Left cardiac atrium (tissue), 4 donors: ENCODE measurements at regions not wholly inside any gene's neighbourhood (a gene's known extent, or its start where the extent isn't known, plus 50 kb on each side); places are given as distances from the start of the nearest gene placed in this dataset.

ENCODE experiments used
- ATAC-seq, 2 donors: fragments of 200-7000 bp; cut with Tn5 transposase; one replicate each; pipeline ENCODE4 v1.9.1; 2020; ENCODE audit warnings: mild to moderate bottlenecking in 2 of 2, moderate library complexity in 2 of 2
- DNase-seq: peaks from one replicate; pipeline ENCODE4 v3.0.0-alpha.2; 2020
- intact Hi-C, 2 donors: fragments of 100-400 bp; cut with DNase I; formaldehyde crosslinking; loops; one replicate each; pipeline versions ENCODE4 v1.14.1 to v1.15.1; 2022 to 2023
- donor health status: DM: no; HTN: yes; CAD: no.
- donor health status: DM: no; HTN: yes; CAD: no; lungs with severe emphysema.
- donor health status: DM: yes; HTN: yes; CAD: no.
- donor health status: Dilated cardiomyopathy.

DNA sequence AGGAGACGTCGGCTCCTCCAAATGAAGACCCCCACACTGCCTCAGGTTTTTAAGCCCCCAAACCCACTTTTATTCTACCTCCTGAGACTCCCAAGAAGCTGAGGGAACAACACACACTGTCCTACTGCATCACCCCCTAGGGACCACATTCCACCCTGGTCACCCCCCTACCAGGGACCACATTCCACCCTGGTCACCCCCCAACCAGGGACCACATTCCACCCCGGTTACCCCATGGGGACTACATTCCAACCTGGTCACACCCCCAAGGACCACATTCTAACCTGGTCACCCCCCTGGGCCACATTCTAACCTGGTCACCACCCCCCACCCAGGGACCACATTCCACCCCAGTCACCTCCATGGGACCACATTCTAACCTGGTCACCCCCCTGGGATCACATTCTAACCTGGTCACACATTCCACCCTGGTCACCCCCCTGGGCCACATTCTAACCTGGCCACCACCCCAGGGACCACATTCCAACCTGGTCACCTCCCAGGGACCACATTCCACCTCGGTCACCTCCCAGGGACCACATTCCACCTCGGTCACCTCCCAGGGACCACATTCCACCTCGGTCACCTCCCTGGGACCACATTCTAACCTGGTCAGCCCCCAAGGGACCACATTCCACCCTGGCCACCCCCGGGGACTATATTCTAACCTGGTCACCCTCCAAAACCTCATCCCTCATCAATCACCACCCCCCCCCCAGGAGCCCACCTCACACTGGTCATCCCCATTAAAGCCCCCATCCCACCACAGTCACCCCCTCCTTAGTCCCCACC, 587.6 kb downstream of the NPHP4 start:
- no peak for DNase-seq
- no peak for ATAC-seq
- intact Hi-C loops: no loop called here

DNA sequence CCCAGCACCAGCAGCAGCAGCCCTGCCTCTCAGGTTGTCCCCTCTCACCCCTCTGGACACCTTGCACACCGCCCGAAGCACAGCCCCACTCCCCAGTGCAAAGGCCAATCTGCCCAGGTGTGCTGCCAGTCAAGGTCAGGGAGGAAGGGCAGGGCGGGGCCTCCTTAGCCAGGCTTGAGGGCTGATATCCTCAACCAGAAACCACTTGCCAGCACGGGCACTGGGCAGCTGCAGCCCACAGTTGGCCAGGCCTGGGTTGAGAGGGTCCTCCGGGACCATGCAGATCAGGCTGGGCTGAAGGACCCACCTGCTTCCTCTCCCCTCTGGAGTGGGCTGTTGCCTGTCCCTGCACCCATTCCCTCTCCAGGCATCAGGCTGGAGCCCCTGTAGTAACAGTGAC, 588.3 kb downstream of the NPHP4 start:
- ATAC-seq (no peak), DNase-seq (no peak)
- intact Hi-C loops: no loop called here

DNA sequence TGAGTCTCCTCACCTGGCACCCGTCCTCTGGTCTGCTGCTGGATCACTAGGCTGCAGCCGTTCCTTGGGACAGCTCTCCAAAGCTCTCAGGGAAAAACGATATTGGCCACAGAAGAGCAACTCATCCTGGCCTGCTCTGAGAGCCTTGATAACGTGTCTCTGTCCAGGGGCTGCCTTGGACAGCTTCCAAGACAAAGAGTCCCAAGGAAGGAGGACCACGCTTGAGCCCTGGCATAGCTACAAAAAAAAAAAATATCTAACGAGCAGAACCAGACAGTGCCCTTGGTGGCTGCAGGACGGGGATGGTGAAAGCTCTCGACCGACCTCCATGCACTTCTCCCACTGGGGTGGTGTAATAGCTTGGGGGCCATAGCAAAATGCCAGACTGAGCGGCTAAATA, 589.6 kb downstream of the NPHP4 start:
- no peak for ATAC-seq

DNA sequence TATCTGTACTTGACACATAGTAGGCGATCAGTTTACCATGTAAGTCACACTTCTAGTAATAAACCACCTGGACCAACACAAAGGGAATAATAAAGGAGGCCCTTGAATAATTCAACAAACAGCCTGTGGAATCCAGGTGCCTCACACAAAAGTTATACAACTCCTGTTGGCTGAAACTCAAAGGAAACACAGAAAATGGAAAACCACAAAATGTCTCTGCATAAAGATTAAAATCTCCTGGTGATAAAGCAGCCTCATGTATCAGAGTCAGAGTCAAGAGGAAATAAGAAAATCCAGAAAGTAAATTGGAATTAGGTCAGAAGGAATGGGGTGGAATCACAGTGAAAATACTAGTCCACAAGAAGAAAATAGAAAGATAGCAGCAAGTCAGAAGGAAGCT, 592.5 kb downstream of the NPHP4 start:
- DNase-seq (no peak), ATAC-seq (no peak)
- intact Hi-C loops: no loop called here

More for the DNA sequence above, 589.6 kb downstream of the NPHP4 start:
- DNase-seq: no peak
- intact Hi-C loops: no loop called here

DNA sequence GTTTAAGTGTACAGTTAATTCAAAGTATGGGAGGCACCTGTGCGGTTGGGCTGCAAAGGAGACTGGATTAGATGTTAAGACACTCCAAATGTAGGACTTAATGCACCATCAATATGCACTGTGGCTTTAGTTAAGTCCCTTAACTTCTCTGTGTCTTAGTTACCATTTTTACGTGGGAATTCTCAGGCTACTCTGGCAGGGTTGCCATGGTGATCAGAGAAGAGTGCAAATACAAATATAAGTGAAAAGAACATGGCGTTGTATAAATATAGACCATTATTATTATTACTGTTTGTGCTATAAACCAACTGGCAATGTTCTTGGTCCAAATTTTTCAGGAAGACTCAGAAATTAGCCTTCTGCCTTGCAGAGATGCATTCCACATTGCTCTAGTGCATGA, 595.6 kb downstream of the NPHP4 start:
- ATAC-seq (no peak), DNase-seq (no peak)
- intact Hi-C loops: no loop called here

DNA sequence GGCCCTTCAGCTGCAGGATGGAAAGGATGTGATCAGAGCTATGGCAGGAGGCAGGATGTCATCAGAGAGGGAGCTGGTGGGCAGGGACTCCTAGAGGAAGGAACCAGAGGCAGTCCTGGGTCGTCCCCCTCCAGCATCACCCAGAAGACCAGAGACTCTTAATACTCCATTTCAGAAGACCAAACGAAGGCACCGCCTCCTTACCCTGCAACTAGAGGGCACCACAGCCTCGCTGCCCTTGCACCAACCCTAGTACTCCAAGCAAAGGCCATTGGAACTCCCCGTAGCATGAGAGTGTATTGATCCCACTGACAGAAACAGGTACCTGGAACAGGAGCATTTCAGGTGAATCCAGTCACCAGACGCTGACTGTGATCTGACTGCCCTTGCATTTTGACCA, 598.1 kb downstream of the NPHP4 start:
- ATAC-seq (no peak), DNase-seq (no peak)
- intact Hi-C loops: no loop called here

DNA sequence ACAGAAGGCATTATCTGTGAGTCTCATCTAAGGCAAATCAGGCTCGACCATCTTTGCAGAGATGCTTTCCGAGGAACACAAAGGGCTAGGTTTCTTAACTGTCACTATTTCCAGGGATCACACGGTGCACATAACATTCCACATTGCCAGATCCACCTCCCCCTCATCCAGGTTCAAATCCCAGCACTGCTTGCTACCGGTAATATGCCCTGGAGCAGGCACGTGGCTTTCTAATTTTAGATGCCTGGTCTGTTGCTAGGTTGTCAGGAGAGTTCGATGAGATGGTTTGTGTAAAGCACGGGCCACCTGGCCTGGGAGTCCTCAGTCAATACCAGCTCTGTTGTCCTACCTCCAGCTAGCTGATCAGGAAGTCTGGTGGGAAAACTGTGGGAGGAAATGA, 598.6 kb downstream of the NPHP4 start:
- intact Hi-C loops: no loop called here
- DNase-seq (no peak), ATAC-seq (no peak)

DNA sequence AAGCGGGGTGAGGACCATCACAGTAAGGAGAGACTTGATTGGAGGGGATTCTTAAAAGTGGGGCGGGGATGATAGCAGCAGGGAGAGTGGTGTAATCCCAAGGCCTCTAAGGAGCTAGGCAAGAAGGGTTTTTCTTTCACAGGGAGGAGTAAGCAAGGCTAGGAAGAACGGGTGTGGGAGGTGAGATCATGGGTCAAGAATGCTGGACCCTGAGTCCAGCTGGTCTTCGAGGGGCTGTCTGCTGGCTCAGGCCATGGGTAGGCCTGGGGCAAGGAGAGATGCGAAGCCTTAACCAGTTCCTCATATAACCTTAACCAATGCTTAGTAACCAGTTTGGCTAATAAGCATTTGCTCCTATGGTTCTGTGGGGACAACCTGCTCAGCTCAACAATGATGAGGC, 599.1 kb downstream of the NPHP4 start:
- DNase-seq (no peak), ATAC-seq (no peak)
- intact Hi-C loops: no loop called here

DNA sequence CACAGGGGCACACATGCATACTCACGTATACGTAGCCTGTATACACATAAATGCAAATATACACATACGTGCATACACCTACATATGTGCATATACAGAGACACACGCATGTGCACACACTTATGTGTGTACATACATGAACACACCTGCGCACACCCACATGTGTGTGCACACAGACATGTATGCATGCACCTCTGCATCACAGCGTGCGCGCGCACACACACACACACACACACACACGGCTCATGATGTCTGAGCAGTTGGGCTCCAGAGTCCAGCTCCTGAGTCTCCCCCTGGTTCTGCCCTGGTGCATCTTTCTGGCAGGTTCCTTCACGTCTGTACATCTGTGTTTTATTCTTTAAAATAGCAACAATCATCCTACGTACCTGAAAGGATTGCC, 600.5 kb downstream of the NPHP4 start:
- ATAC-seq (no peak), DNase-seq (no peak)
- intact Hi-C loops: no loop called here

DNA sequence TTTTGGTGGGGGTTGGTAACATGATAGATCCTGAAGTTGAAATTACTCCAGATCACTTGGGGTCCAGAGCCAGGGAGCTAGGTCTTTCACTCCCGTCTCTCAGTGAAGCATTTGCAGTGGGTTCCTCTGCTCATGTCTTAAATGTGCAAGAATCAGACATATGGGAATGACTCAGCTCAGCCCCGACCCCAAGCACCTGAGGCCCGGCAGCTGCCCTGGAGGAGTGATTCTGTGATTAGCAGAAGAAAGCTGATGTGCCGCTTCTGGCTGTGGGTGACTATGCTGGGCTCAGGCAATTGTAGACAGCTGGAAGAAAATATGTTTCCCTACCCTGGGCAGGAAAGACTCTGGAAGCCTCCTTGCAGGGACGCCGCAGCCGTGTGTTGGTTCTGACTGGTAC, 601.7 kb downstream of the NPHP4 start:
- ATAC-seq (no peak), DNase-seq (no peak)
- intact Hi-C loops: no loop called here

DNA sequence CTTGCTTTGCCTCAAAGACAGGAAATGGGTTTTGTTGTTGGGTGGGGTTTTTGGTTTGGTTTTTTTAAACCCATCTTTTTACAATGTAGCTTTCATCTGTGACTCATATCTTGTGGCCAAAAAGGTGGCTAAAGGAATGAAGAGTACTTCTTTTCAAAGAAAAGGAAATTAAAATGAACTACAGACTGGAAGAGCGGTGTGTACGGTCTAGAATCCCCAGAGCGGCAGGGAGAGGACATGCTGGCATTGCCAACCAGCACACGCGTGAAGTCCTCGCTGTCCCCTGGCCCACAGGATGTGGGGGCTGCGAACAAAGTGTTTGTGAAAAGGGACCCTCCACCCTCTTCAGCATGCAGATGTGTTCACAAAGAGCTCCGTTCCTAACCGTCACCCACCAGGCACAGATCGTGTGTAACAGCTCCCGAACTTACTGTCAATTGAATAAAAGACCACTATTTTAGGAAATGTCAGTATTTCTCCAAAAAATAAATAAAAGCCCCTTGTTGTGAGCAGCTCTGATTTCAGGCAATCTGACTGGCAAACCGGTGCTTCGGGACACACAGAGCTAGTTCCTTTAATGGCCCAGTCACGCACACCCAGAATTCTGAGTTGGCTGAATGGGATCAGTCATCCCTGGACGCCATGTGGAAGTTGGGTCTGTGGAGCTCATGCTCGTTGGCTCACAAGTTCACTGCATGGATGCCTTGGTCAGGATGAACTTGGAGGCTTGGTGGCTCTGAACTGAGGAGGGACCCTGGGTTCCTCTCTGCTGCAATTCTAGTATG, 602.9 kb downstream of the NPHP4 start:
- DNase-seq (no peak), ATAC-seq (no peak)
- intact Hi-C loops: no loop called here

DNA sequence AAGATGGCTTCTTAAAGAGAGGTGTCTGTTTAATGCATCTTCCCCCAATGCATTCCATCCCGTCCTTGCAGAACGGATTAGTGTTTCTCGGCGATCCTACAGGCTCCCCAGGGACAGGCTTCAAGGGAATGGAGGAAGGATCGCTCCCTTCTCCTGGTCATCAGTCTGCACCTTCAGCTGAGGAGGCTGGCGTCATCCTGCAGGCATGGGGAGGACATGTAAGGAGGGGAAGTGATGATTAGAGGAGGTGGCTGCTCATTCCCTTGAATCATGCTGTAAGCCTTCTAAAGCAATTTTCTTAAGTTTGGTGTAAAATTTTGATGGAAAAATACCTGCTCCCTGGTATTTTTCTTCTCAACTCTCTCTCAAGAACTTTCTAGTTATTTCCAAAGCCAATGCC, 603.6 kb downstream of the NPHP4 start:
- DNase-seq (no peak), ATAC-seq (no peak)
- intact Hi-C loops: no loop called here

DNA sequence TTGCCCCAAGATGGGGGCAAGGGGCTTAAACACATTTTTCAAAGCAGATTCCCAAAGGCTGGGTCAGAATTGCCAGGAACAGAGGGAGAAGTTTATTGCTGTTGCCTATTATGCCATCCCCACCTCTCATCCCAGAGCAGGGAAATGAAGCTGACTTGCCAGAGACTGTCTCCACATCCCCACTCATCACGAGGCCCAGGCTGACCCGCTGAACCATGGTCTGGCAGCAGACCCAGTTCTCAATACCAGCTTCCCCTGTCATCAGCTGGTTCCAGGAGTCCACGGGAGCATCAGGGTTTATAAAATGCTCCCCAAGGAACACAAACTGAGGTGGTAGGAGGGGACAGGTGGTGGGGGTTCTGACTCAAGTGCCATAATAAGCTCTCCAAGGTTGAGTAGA, 605.9 kb downstream of the NPHP4 start:
- DNase-seq (no peak), ATAC-seq (peak in 1 of 2 donors; percentile 36)
- intact Hi-C loops: no loop called here

DNA sequence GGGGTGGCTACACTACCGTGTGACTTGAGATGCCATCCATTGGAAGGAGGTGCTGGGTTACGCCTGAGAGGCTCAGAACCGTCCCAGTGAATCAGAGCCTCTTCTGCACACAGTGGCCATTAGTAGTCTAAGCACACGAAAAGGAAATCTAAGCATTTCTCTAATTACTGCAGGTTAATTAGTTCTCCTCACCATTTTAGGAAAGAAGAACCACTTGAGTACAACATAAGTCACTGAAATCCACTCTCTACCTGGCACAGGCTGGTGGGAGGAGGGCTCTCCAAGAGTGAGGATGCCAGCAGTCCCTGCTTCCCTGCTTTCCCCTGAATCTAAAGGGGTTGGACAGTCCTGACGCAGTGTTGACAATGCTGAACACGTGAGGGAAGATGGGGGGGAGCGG, 606.3 kb downstream of the NPHP4 start:
- ATAC-seq (no peak), DNase-seq (no peak)
- intact Hi-C loops: no loop called here

DNA sequence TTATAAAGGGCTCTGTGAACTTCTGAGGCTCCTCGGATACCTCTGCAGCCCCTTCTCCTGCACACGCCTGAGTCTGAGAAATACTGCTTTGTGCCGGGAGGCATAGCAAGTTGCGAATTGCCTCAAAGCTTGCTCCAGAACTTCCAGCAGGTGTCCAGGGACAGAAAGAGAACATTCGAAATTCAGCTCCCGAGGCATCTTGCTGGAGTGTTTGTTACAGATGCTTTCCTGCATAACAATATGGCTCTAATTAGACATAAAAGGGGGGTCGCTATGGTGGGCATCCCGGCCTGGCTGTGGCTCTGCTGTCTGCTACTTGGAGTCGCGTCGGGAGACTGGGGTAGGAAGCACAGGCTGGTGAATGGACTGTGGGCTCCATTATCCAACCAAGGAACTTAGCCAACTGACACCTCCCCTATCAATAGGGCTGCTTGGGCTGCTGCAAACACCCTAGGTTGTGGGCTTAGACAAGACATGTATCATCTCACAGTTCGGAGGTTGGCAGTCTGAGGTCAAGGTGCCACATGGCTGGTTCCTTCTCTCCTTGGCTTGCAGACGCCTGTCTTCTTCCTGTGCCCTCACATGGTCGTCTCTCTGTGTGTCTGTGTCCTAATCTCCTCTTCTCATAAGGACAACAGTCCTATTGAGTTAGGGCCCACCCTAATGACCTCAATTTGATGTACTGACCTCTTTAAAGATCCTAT, 607.0 kb downstream of the NPHP4 start:
- DNase-seq (no peak), ATAC-seq (no peak)
- intact Hi-C loops: no loop called here

DNA sequence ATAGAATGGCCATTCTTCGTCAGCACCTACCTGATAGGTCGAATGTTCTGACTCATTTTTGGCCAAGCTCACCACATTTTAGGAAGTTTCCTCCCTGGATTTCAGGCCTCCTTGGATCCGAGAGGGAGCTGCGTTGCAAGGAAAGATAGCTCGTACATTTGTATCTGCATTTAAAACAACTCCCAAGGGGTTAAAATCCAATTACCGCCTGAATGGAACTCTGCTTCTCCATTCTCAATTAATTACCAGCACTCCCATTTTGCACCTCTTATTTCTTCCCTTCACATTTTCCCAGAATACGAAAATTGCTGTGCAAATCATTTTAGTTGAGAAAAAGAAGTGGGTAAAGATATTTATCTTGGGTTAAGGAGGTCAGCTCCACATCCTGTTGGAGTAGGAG, 610.7 kb downstream of the NPHP4 start:
- intact Hi-C loops: no loop called here
- no peak for ATAC-seq
- no peak for DNase-seq

DNA sequence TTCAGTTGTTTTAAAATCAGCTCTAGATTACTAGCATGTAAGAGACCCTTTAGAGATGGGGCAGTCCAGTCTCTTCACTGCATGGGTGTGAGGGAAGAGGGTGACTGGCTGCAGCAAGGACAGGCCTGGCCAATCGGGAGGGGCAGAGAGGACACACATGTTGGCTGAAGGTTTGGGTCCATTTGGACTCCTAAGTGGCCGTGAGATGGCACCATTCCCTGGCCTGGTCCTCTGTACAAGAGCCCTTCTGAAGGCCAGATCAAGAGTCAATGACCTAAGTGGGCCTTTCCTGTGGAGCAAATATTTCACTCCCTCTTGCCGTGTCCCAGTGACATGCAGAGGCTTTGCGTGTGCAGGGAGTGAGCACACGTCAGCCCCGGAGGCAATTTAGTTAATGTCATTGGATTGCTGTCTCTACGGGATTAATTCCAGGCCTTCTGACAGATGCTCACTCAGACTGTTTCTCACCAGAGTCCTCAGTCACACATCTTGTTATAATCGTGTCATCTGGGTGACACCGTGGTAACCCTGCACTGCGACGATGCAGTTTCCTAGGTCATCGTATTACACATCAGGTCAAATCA, 613.0 kb downstream of the NPHP4 start:
- DNase-seq (no peak), ATAC-seq (no peak)
- intact Hi-C loops: no loop called here

DNA sequence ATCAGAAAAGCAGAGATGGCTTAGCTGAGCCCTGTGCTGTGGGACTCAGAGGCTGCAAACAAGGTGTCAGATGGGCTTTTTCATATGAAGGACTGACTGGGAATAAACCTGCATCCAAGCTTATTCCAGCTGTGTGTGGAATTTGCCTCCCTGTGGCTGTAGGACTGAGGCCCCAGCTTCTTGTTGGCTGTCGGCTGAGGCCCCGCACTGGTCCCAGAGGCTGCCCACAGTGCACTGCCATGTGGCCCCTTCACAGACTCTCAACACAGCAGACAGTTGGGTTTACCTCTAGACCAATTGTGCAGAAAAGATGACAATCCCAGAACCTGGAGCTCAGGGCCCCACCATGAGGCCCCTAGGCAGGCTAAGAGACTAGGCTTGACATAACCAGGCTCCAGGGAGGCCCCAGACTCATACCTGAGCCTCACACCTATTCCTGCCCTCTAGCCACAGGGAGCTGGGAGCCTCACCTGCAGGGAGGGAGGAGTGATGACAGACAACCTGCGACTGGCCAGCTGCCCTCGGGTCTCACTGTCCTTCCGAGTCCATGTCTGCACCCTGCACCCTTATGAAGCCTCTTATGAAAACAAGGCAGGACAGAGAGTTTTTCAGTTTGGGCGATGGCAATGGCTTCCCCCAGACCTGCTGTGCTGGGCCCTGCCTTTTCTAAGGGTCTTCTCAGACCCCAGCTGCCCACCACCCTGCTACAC, 615.5 kb downstream of the NPHP4 start:
- ATAC-seq: no peak

DNA sequence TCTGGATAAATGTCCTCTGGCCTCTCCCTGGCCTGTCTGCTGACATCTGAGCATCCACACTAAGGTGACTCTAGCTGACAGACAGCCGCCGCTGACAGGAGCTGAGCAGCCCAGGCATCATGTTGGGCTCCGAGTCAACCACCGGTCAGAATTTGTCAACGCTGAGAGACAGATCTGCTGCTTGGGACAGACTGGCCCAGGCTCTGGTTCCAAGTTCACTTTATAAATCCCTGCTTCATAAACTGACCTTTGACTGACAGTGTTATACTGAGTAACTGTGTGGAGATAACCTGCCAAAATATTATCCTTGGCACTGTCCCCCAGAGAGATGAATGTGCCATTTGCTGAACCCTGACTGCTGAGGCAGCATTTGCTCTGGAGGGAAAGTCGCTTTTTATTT, 616.7 kb downstream of the NPHP4 start:
- intact Hi-C loops: no loop called here
- peak in 1 of 2 donors; percentile 68 for ATAC-seq
- DNase-seq: no peak

More for the DNA sequence above, 615.5 kb downstream of the NPHP4 start:
- intact Hi-C loops: no loop called here
- no peak for DNase-seq
